Retinal pigment epithelial cell (primary cell): ENCODE measurements at regions not wholly inside any gene's neighbourhood (a gene's known extent, or its start where the extent isn't known, plus 50 kb on each side); places are given as distances from the start of the nearest gene placed in this dataset.

Source experiments
- DNase-seq: peaks from one replicate; pipeline ENCODE4 v3.0.0-alpha.2; 2010; ENCODE audit warnings: low read depth
- H3K4me3 ChIP-seq: 2 replicates; pipeline ENCODE4 v1.5.1; 2011; ENCODE audit warnings: mild to moderate bottlenecking, low read length, control low read depth, moderate library complexity
- CTCF ChIP-seq: conservative IDR thresholded peaks from 2 replicates; pipeline ENCODE4 v1.5.1; 2011; ENCODE audit warnings: low read depth, low read length, control low read depth, inconsistent platforms

GRCh38 chr10:46233181-46233580 lies 53.6 kb upstream of the ANTXRL start:
- DNase-seq = no peak

GRCh38 chr10:46234026-46234425 lies 52.8 kb upstream of the ANTXRL start:
- TF ChIP-seq CTCF = no peak
- DNase-seq = no peak
- no peak overlapping the region for H3K4me3 ChIP-seq

More at GRCh38 chr10:46233181-46233580, 53.6 kb upstream of the ANTXRL start:
- TF ChIP-seq CTCF = no peak
- H3K4me3 ChIP-seq = no peak overlapping the region

- no peak for DNase-seq
- no peak for TF ChIP-seq CTCF
Observed at GRCh38 chr10:46234431-46235060, 52.3 kb upstream of the ANTXRL start.

GRCh38 chr10:46235705-46236545 lies 50.9 kb upstream of the ANTXRL start:
- TF ChIP-seq CTCF = no peak
- no peak for DNase-seq
- H3K4me3 ChIP-seq = no peak overlapping the region

More at GRCh38 chr10:46234431-46235060, 52.3 kb upstream of the ANTXRL start:
- H3K4me3 ChIP-seq = no peak overlapping the region

- TF ChIP-seq CTCF = no peak
- no peak for DNase-seq
- no peak overlapping the region for H3K4me3 ChIP-seq
Observed at GRCh38 chr10:46236546-46236887, 50.3 kb upstream of the ANTXRL start.

- no peak overlapping the region for H3K4me3 ChIP-seq
- DNase-seq = no peak
- no peak for TF ChIP-seq CTCF
Observed at GRCh38 chr10:46236941-46237681, 49.7 kb upstream of the ANTXRL start.
